Spleen (tissue), 7 donors: ENCODE measurements at regions not wholly inside any gene's neighbourhood (a gene's known extent, or its start where the extent isn't known, plus 50 kb on each side); places are given as distances from the start of the nearest gene placed in this dataset.

Experiments used
- POLR2A ChIP-seq, 3 donors: fragments of 450-650 bp; IDR thresholded peaks; one replicate each; pipeline ENCODE4 v1.5.1; 2017; ENCODE audit warnings: antibody characterized with exemption in 3 of 3, mild to moderate bottlenecking in 1 of 3
- TF ChIP-seq, protein P1 (sequence below), 11 experiments: fragments of 200-600 bp in 7 of 11; fragments of 450-650 bp in 4 of 11; sonication (generic) in 4 of 11; IDR thresholded peaks in 8 of 11; conservative IDR thresholded peaks in 3 of 11; 1 replicate in 7 of 11; 2 replicates in 4 of 11; pipeline versions ENCODE4 v1.4.0 to v1.8.0; 2016 to 2021; ENCODE audit warnings: antibody characterized with exemption in 11 of 11, inconsistent platforms in 4 of 11, mild to moderate bottlenecking in 1 of 11
- donor health status: DM: no; HTN: no; CAD: no; lungs with moderate emphysema.
- donor health status: DM: no; HTN: no; CAD: no.
- donor health status: DM: no; HTN: no; CAD: no.

DNA sequence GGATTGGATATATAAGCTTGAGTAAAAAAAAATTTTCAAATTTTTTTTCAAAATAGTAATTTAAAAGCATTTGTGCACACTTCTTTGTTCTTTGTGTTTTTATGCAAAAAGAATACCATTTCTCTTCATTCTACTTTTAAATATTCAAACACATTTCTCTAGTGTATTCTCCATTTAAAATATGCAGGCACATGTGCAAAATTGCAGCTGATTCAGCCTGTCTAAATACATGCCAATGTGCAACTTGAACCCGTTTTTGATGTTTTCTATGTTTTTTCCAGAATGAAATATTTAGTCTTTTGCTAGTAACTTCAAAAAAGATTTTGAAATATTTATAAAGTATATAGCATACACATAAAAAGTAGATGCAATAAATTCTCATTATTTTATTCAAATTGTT, 411.8 kb downstream of the MMUT start:
- no peak for TF ChIP-seq POLR2A (IDR thresholded peaks at IDR 0.05)
- TF ChIP-seq, protein P1, sequence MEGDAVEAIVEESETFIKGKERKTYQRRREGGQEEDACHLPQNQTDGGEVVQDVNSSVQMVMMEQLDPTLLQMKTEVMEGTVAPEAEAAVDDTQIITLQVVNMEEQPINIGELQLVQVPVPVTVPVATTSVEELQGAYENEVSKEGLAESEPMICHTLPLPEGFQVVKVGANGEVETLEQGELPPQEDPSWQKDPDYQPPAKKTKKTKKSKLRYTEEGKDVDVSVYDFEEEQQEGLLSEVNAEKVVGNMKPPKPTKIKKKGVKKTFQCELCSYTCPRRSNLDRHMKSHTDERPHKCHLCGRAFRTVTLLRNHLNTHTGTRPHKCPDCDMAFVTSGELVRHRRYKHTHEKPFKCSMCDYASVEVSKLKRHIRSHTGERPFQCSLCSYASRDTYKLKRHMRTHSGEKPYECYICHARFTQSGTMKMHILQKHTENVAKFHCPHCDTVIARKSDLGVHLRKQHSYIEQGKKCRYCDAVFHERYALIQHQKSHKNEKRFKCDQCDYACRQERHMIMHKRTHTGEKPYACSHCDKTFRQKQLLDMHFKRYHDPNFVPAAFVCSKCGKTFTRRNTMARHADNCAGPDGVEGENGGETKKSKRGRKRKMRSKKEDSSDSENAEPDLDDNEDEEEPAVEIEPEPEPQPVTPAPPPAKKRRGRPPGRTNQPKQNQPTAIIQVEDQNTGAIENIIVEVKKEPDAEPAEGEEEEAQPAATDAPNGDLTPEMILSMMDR (IDR thresholded peaks at IDR 0.05 in 8 of 11, conservative IDR thresholded peaks at IDR 0.05 in 3 of 11): no peak
